ENCODE measurements at regions not wholly inside any gene's neighbourhood (a gene's known extent, or its start where the extent isn't known, plus 50 kb on each side); places are given as distances from the start of the nearest gene placed in this dataset.

DNA sequence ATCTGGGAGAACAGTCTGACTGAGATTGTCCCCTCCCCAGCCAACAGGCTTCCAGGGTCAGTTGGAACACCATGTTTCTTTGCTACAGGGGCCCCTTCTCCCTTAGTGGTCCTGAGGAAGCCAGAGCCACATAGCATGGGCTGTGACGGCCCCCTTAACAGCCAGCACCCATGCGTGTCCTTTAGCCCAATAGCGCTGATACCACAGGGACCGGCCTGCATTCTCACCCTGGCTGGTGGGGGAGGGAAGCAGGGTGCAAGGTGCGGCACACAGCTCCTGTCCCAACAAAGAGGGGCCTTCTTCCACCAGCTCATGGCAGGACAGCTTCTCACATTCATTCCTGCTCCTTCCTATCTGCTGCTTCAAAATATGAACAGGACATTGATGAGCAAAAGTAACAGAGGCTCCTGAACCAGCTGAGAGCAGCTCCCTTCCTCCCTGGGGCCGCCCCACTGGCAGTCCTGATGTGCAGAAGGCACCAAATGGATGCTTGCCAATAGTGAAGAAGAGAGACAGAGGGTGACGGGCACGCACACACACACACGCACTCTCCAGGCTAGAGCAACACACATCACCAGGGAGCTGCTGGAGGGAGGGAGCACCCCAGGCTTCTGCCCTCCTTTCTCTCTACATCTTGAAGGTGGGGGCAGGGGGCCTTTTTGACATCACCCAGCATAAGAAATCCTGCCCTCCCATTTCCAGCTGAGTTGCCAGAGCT lies 99.4 kb downstream of the CRYAA start:
- TF ChIP-seq, protein P1, sequence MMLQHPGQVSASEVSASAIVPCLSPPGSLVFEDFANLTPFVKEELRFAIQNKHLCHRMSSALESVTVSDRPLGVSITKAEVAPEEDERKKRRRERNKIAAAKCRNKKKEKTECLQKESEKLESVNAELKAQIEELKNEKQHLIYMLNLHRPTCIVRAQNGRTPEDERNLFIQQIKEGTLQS (CRISPR knock-in tag; conservative IDR thresholded peaks at IDR 0.05) = no peak
- TF ChIP-seq, protein P2, sequence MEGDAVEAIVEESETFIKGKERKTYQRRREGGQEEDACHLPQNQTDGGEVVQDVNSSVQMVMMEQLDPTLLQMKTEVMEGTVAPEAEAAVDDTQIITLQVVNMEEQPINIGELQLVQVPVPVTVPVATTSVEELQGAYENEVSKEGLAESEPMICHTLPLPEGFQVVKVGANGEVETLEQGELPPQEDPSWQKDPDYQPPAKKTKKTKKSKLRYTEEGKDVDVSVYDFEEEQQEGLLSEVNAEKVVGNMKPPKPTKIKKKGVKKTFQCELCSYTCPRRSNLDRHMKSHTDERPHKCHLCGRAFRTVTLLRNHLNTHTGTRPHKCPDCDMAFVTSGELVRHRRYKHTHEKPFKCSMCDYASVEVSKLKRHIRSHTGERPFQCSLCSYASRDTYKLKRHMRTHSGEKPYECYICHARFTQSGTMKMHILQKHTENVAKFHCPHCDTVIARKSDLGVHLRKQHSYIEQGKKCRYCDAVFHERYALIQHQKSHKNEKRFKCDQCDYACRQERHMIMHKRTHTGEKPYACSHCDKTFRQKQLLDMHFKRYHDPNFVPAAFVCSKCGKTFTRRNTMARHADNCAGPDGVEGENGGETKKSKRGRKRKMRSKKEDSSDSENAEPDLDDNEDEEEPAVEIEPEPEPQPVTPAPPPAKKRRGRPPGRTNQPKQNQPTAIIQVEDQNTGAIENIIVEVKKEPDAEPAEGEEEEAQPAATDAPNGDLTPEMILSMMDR (IDR thresholded peaks at IDR 0.05) = no peak
- TF ChIP-seq, protein P3, sequence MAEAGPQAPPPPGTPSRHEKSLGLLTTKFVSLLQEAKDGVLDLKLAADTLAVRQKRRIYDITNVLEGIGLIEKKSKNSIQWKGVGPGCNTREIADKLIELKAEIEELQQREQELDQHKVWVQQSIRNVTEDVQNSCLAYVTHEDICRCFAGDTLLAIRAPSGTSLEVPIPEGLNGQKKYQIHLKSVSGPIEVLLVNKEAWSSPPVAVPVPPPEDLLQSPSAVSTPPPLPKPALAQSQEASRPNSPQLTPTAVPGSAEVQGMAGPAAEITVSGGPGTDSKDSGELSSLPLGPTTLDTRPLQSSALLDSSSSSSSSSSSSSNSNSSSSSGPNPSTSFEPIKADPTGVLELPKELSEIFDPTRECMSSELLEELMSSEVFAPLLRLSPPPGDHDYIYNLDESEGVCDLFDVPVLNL (CRISPR knock-in tag; IDR thresholded peaks at IDR 0.05; ENCODE audit: borderline replicate concordance, low read depth) = no peak
- TF ChIP-seq ESRRA (CRISPR knock-in tag; IDR thresholded peaks at IDR 0.05; ENCODE audit: borderline replicate concordance) (no peak), SOX15 (CRISPR knock-in tag; IDR thresholded peaks at IDR 0.05) (no peak), CBFB (CRISPR knock-in tag; IDR thresholded peaks at IDR 0.05; ENCODE audit: low read depth) (no peak), TCF7 (CRISPR knock-in tag; IDR thresholded peaks at IDR 0.05; ENCODE audit: low read depth) (no peak), CREM (CRISPR knock-in tag; IDR thresholded peaks at IDR 0.05) (no peak), TP53 (CRISPR knock-in tag; IDR thresholded peaks at IDR 0.05) (no peak)
- TF ChIP-seq, protein P4, sequence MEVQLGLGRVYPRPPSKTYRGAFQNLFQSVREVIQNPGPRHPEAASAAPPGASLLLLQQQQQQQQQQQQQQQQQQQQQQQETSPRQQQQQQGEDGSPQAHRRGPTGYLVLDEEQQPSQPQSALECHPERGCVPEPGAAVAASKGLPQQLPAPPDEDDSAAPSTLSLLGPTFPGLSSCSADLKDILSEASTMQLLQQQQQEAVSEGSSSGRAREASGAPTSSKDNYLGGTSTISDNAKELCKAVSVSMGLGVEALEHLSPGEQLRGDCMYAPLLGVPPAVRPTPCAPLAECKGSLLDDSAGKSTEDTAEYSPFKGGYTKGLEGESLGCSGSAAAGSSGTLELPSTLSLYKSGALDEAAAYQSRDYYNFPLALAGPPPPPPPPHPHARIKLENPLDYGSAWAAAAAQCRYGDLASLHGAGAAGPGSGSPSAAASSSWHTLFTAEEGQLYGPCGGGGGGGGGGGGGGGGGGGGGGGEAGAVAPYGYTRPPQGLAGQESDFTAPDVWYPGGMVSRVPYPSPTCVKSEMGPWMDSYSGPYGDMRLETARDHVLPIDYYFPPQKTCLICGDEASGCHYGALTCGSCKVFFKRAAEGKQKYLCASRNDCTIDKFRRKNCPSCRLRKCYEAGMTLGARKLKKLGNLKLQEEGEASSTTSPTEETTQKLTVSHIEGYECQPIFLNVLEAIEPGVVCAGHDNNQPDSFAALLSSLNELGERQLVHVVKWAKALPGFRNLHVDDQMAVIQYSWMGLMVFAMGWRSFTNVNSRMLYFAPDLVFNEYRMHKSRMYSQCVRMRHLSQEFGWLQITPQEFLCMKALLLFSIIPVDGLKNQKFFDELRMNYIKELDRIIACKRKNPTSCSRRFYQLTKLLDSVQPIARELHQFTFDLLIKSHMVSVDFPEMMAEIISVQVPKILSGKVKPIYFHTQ (CRISPR knock-in tag; IDR thresholded peaks at IDR 0.05) = no peak

All from WTC11 (cell line).